Eye (tissue), 1 donor: ENCODE measurements at regions not wholly inside any gene's neighbourhood (a gene's known extent, or its start where the extent isn't known, plus 50 kb on each side); places are given as distances from the start of the nearest gene placed in this dataset.
"Not testable (repeated sequence)": the region's sequence is repeated elsewhere in the genome, so short reads cannot be mapped to it uniquely, and the experiment has no call there.

Experiments used
- DNase-seq: peaks from one replicate; pipeline ENCODE4 v3.0.0-alpha.2; 2015

DNA sequence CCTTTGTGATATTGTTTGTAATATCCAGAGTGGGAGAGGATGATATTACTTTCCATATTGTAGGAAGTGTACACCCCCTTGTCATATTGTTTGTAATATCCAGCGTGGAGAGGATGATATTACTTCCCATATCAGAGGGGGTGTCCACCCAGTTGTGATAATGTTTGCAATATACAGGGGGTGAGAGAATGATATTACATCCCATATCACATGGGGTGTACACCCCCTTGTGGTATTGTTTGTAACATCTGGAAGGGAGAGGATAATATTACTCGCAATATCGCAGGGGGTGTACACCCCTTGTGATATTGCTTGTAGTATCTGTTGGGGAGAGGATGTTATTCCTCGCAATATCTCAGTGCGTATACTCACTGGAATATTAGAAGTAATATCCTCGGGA is 61.5 kb downstream of the PRSS23 start:
- no peak for DNase-seq

DNA sequence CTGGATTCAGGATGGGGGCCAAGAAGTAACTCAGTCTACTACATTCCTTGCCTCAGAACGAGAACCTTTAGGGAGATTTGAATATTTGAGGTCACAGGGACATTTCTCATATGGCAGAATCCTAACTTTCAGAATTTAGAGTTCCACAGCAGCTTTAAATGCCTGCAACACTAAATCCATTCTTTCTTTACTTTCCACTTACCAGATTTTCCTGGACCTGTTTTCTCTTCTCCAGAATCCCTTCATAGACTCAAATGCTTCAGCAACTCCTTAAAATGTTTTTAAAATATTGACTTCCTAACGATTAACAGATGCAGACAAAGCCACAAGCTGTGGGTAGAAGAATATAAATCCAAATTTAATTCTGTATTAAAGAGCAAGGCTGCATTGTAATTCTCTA is 63.1 kb downstream of the PRSS23 start:
- DNase-seq: peak; percentile 23

DNA sequence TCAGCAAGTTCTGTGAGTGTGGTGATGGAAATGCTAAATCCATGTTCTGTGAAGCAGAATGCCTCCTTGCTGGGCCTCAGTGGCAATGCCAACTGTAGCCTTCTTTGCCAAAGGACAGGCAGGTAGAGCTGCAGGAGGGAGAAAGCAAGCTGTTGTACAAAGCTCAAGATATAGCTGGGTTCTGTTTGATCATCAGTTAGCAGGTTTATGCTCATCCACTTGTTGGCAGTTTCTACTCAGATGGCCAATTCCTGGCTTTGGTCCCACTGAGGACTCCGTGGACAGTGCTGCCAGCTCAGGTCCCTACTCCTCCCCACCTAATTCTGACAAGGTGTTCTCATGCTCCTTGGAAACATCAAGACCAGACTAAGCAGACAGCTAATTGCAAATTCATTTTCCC is 65.1 kb downstream of the PRSS23 start:
- DNase-seq: no peak

DNA sequence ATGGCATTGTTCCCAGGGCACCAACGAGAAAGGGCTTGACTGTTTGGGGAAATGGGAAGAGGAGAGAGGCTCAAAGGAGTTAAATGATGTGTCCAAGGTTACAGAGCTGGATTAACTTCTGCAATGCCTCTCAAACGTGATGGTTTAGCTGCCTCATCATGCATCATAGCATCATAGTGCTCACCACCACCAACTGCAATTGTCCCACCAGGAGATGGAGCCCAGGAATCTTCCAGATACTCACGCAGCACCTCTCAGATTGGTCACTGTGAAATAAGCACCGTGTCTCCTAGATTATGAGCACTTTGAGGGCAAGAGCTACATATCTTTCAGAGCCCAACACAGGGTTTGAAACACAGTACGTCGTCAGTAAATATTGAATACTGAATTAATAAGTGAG is 69.2 kb downstream of the PRSS23 start:
- no peak for DNase-seq

DNA sequence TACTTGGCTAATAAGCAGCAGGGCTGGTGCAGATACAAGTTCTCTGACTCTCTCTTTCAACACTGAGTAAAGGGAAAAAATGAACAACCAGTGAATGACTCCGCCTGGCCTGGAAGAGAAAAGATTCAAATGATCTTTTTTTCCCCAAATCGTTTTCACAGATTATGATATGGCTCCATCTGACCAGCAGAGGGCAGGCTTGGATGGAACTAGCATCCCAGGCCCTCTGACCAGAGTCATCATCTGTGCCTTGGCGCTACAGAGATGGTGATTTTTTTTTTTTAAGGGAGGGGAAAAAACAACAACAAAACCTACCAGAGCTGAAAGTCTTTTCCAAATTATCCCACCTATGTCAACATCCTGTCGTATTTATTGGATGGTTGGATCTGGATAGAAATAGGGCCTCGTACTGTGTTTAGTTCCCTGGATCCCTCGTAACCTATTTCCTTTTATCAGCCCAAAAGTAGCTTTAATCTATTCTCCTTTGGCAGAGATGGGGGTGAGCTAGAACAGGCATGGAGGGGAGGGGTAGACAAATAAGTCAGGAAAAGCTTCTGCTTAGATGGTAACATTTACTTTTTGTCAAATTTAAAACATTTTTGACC is 69.7 kb downstream of the PRSS23 start:
- DNase-seq: peak; percentile 82

DNA sequence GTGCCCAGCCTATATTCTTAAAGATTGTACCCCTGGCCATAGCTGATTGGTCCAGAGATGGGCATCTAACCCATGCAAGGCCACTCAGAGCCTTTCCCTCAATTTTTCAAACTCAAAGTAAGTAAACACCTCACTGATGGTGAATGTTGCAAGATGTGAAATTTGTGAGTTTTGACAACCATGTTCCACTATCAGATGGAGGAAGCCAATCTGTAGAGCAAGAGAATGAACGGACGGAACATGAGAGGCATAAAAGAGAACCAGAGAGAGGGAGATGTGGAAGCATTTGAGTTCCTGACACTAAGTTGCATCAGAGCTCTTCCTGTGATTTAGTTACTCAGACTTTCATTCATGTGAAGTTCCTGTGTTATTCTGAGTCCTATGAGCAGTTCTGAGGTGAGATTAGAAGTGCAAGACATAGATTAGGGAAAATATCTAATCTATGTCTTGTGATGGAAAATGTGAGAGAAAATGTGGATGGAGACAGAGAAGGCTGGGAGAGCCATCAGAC is 73.3 kb downstream of the PRSS23 start:
- DNase-seq: no peak

DNA sequence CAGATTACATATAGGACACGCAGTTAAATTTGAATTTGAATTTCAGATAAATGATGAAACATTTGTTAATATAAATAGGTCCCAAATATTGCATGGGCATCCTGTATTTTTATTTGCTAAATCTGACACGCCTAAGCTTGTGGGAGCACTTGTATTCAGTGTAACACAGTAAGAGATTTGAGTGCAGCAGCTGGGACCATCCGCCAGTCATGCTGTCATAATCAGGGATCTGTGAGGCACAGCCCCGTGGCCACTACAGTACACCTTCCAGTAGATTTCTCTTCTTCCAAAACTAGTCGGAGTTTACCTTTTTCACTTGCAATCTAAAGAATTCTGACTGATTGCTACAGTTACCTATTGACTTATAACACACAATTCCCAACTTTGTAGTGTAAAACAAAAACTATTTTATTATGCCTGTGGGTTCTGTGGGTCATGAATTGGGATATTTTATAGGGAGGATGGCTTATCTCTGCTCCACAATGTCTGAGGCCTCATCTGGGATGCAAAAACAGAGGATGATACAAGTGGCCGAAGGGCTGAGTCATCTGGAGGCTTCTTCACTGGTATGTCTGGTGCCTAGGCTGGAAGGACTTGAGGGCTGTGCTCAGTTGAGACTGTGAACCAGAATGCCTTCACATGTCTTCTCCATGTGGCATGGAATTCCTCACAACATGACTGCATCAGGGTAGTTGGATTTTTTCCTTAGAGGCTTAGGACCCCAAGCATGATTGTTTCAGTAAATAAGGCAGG is 74.1 kb downstream of the PRSS23 start:
- DNase-seq: no peak

DNA sequence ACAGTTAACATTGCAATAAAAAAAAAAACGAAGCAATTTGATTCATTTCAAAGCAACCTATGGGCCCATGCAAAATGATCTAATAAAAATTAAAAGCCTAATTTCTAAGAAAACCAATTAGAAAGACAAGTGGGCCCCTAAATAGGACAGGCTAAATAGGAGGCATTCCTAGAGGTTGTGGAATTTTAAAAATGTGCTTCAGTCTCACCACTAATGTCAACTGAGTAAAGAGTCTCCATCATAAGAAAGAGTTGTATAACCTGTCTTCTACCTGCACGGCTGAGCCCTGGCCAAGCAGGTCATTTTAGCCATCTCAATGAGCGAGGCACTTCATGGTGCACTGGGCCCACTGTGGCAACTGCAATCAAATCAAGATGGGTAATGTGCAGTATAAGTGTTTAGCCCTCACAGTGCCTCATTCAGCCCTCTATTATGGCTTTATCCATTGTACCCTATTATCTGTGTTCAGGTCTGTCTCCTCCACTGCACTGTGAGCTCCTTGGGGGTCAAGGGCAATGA is 76.4 kb downstream of the PRSS23 start:
- DNase-seq: no peak

DNA sequence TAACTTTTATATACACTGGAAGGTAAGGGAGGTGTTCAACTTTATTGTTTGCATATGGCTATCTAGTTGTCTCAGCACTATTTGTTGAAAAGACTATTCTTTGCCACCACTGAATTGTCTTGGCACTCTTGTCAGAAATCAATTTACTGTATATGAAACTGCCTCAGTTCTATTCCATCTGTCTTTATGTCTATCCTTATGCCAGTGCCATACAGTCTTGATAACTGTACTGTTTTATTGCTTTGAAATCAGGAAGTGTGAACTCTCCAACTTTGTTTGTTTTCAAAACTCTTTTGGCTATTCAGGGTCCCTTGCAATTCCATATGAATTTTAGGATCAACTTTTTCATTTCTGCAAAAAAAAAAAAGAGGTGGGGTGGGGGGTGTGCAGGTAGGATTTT is 77.2 kb downstream of the PRSS23 start:
- DNase-seq: no peak

DNA sequence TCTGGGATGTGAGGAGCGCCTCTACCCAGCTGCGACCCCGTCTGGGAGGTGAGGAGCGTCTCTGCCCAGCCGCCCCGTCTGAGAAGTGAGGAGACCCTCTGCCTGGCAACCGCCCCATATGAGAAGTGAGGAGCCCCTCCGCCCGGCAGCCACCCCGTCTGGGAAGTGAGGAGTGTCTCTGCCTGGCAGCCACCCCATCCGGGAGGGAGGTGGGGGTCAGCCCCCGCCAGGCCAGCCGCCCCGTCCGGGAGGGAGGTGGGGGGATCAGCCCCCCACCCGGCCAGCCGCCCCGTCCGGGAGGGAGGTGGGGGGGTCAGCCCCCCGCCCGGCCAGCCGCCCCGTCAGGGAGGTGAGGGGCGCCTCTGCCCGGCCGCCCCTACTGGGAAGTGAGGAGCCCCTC is 76.0 kb downstream of the FZD4 start:
- not testable (repeated sequence) for DNase-seq

DNA sequence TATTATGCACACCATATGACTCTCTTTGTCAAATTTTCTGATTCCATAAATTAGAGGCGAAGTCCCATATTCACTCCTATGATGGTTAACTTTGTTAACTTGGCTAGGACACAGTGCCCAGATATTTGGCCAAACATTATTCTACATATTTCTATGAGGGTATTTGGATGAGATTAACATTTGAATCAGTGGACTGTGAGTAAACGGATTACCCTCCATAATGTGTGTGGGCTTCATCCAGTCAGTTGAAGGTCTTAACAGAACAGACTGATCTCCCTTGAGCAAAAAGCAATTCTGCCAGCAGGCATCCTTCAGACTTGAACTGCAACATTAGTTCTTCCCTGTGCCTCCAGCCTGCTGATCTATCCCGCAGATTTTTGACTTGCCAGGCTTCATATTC is 69.9 kb downstream of the FZD4 start:
- peak; percentile 71 for DNase-seq

DNA sequence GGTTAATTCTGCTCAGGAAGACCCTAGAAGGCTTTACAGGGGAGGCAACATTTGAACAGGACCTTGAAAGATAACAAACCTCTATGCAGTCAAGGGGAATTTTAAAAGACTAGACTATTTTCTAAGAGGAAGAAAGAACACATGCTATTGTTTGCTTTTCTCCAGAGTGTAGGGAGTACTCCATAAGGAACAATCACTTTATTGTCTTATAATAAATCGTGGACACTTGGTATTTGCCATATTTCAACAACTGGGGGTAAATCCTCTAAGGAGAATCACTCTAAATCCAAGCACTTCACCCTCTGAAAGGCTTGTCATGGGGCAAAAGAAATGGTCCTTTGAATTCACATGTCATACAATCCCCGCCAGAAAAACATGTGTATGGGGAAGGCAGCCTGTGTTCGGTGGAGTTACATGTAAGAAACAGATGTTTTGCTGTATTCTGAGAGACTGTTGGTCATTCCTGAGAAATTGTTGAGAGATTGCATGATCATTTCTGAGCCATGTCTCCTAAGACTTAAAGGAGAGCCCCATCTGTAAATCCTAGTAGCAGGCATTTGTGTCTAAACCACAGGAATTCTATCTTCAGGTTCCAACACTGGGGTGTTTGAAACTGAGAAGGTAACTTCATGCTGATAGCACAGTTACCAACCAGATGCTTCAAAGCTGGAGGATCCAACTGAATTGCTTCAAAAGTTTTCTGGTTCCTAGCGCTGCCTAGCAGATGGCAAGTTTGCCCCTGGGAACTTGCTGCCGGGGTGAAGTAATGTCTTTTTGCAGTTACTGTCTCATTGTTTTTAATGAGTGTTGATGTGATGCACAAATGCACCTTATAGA is 66.8 kb downstream of the FZD4 start:
- DNase-seq: peak; percentile 43

DNA sequence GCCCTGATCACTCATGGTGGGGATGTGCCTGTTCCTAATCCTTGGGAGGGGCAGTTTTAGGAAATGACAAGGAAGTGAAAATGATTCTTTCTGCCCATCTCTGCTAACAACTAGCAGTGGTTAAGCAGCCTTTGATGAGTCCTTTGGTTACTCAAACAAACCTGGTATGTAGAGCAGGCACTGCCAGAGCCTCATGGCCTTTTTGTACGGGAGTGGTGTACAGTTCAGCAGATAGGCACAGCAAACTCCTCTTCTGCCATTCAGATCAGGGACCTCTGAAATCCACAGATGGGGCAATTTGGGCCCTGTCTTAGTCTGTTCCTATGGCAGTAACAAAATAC is 66.2 kb downstream of the FZD4 start:
- no peak for DNase-seq

DNA sequence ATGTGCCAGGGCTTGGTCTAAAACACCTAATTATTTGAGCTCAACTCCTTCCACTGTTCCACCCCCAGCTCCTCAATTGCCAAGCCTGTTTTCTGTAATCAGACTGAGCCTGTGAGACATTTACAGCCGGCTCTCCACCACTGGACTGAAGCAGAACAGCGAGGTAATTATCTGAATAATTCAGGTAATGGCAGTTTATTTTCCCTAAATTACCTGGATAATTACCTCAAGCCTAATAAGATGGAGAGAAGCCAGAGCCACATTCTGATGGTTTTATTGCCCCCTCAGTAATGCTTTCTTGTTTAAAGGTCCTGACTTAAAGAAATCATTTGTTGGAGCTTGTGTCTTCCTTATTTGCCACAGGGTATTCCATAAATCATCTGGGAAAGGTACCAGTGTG is 64.2 kb downstream of the FZD4 start:
- DNase-seq: no peak

DNA sequence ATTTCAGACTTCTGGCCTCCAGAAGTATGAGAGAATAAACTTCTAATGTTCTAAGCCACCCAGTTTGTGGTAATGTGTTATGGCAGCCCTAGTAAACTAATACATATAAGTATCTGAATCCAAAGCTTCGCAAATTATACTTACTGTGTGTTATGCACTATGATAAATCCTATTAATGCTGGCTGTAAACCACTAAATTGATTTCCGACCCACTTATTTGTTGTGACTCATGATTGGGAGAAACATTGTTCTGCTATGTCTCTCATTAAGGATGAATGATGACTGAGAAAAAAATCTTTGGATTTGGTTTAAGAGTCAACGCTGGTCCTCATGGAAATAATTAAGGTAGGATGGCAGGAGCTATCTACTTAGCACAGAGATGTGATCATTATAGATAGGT is 62.0 kb downstream of the FZD4 start:
- DNase-seq: no peak
